Erythroblast (primary cell): ENCODE measurements at regions not wholly inside any gene's neighbourhood (a gene's known extent, or its start where the extent isn't known, plus 50 kb on each side); places are given as distances from the start of the nearest gene placed in this dataset.

Experiments used
- GATA1 ChIP-seq: IDR thresholded peaks from 2 replicates; pipeline ENCODE4 v1.6.1; 2011; ENCODE audit warnings: low read depth, mild to moderate bottlenecking, control low read depth, low read length, moderate library complexity
- POLR2A ChIP-seq: IDR thresholded peaks from 2 replicates; pipeline ENCODE4 v1.6.1; 2011; ENCODE audit warnings: mild to moderate bottlenecking, low read length

- TF ChIP-seq POLR2A (no peak), GATA1 (no peak)
These were observed 316.1 kb upstream of the CDH4 start for GRCh38 chr20:60935971-60936370.
